ENCODE measurements at regions not wholly inside any gene's neighbourhood (a gene's known extent, or its start where the extent isn't known, plus 50 kb on each side); places are given as distances from the start of the nearest gene placed in this dataset.

GRCh38 chr1:170221031-170221430 is 75.3 kb downstream of the NTMT2 start:
- TF ChIP-seq CTCF (conservative IDR thresholded peaks at IDR 0.05) (no peak), ZFX (IDR thresholded peaks at IDR 0.05) (no peak)
